SK-N-SH treated with all-trans-retinoic acid at 6 μM for 48 hours (cell line): ENCODE measurements at regions not wholly inside any gene's neighbourhood (a gene's known extent, or its start where the extent isn't known, plus 50 kb on each side); places are given as distances from the start of the nearest gene placed in this dataset.

Experiments used
- ATAC-seq: fragments of 200-7000 bp; cut with Tn5 transposase; 3 replicates; pipeline ENCODE4 v1.9.1; 2020; ENCODE audit warnings: mild to moderate bottlenecking, moderate library complexity
- ARNTL ChIP-seq: fragments of 450-650 bp; formaldehyde crosslinking; IDR thresholded peaks from 2 replicates; pipeline ENCODE4 v1.5.0; 2020; ENCODE audit warnings: low read depth, mild to moderate bottlenecking, moderate library complexity, borderline replicate concordance
- BACH2 ChIP-seq: fragments of 250-450 bp; sonication (Bioruptor Pico); IDR thresholded peaks from 2 replicates; pipeline ENCODE4 v1.9.0; 2021; ENCODE audit warnings: mild to moderate bottlenecking, borderline replicate concordance
- CSDC2 ChIP-seq: fragments of 250-450 bp; sonication (Bioruptor Pico); IDR thresholded peaks from 2 replicates; pipeline ENCODE4 v1.5.0; 2020; ENCODE audit warnings: mild to moderate bottlenecking, moderate library complexity
- ESRRG ChIP-seq: fragments of 250-450 bp; sonication (Bioruptor Pico); IDR thresholded peaks from 2 replicates; pipeline ENCODE4 v1.6.1; 2021; ENCODE audit warnings: mild to moderate bottlenecking
- ISL1 ChIP-seq: fragments of 250-450 bp; sonication (Bioruptor Pico); IDR thresholded peaks from 2 replicates; pipeline ENCODE4 v2.1.2; 2022; ENCODE audit warnings: mild to moderate bottlenecking, moderate library complexity
- OSR1 ChIP-seq: fragments of 250-450 bp; sonication (Bioruptor Pico); IDR thresholded peaks from 2 replicates; pipeline ENCODE4 v1.8.0; 2022; ENCODE audit warnings: moderate library complexity, mild to moderate bottlenecking, inconsistent platforms
- PPARA ChIP-seq: fragments of 250-450 bp; sonication (Bioruptor Pico); IDR thresholded peaks from 2 replicates; pipeline ENCODE4 v1.5.0; 2020; ENCODE audit warnings: mild to moderate bottlenecking, borderline replicate concordance
- RARB ChIP-seq: fragments of 250-450 bp; sonication (Bioruptor Pico); IDR thresholded peaks from 2 replicates; pipeline ENCODE4 v1.8.0; 2021; ENCODE audit warnings: mild to moderate bottlenecking, moderate library complexity
- TCF4 ChIP-seq: fragments of 250-450 bp; sonication (Bioruptor Pico); IDR thresholded peaks from 2 replicates; pipeline ENCODE4 v1.8.0; 2021; ENCODE audit warnings: mild to moderate bottlenecking, moderate library complexity, borderline replicate concordance
- TOX ChIP-seq: fragments of 250-450 bp; sonication (Bioruptor Pico); IDR thresholded peaks from 2 replicates; pipeline ENCODE4 v1.8.0; 2021; ENCODE audit warnings: mild to moderate bottlenecking, moderate library complexity, borderline replicate concordance
- ZC3H10 ChIP-seq: fragments of 250-450 bp; sonication (Bioruptor Pico); IDR thresholded peaks from 2 replicates; pipeline ENCODE4 v1.5.1; 2021; ENCODE audit warnings: mild to moderate bottlenecking, moderate library complexity
- ZFP3 ChIP-seq: fragments of 250-450 bp; sonication (Bioruptor Pico); IDR thresholded peaks from 2 replicates; pipeline ENCODE4 v1.5.0; 2020; ENCODE audit warnings: mild to moderate bottlenecking, moderate library complexity
- ZFP30 ChIP-seq: fragments of 450-650 bp; formaldehyde crosslinking; IDR thresholded peaks from 2 replicates; pipeline ENCODE4 v1.5.0; 2022; ENCODE audit warnings: mild to moderate bottlenecking, moderate library complexity
- ZNF565 ChIP-seq: fragments of 450-650 bp; formaldehyde crosslinking; conservative IDR thresholded peaks from 2 replicates; pipeline ENCODE4 v1.5.0; 2020; ENCODE audit warnings: low read depth, mild to moderate bottlenecking, moderate library complexity
- ZNF70 ChIP-seq: fragments of 450-650 bp; formaldehyde crosslinking; IDR thresholded peaks from 2 replicates; pipeline ENCODE4 v1.5.0; 2020; ENCODE audit warnings: mild to moderate bottlenecking, moderate library complexity
- ZNF8 ChIP-seq: fragments of 450-650 bp; formaldehyde crosslinking; IDR thresholded peaks from 2 replicates; pipeline ENCODE4 v1.5.0; 2020; ENCODE audit warnings: mild to moderate bottlenecking, moderate library complexity
- TF ChIP-seq, protein P1 (sequence below): fragments of 250-450 bp; sonication (Bioruptor Pico); IDR thresholded peaks from 2 replicates; pipeline ENCODE4 v1.5.1; 2020; ENCODE audit warnings: low read depth, mild to moderate bottlenecking, moderate library complexity
- TF ChIP-seq, protein P2 (sequence below): fragments of 250-450 bp; sonication (Bioruptor Pico); IDR thresholded peaks from 2 replicates; pipeline ENCODE4 v1.8.0; 2020; ENCODE audit warnings: mild to moderate bottlenecking, moderate library complexity, borderline replicate concordance
- TF ChIP-seq, protein P3 (sequence below): fragments of 250-450 bp; sonication (Bioruptor Pico); IDR thresholded peaks from 2 replicates; pipeline ENCODE4 v1.8.0; 2021; ENCODE audit warnings: low read depth, mild to moderate bottlenecking, moderate library complexity, borderline replicate concordance
- TF ChIP-seq, protein P4 (sequence below): fragments of 250-450 bp; sonication (Bioruptor Pico); IDR thresholded peaks from 2 replicates; pipeline ENCODE4 v1.5.0; 2020; ENCODE audit warnings: mild to moderate bottlenecking, moderate library complexity
- TF ChIP-seq, protein P5 (sequence below): fragments of 250-450 bp; sonication (Bioruptor Pico); IDR thresholded peaks from 2 replicates; pipeline ENCODE4 v1.5.1; 2021; ENCODE audit warnings: mild to moderate bottlenecking, moderate library complexity

DNA sequence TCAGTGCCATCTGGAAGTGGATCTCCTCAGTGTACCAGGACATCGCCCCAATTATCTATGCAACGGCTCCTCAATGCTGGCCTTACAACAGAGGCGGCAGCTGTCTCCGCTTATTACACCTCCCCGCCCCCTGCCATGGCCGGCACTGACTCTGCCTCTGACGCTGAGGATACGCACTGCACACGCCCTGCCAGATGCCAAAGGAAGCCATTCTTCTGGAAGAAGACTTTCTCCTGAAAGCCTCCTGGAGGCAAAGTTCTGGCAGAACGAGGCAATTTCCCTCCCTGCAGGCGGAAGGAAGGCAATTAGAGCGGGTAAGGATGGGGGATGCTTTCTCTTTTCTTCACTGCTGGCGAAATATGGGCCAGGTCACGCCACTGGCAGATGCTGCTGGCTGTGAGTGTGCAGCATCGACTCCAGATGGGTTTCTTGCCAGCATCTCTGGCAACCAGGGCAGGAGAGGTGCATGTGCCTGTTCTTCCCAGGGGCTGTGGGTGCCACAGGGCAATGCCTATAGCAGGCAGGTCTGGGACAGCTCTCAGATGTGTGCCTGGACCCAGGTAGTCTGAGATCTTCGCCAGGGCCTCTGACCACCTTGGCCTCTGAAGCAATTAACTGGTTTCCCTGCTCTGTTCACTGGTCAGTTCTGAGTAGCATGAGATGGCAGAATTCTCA lies 62.2 kb upstream of the MRPS22 start:
- ATAC-seq = peak; percentile 60; the same call in 2 of the 3 replicates
- TF ChIP-seq, protein P1, sequence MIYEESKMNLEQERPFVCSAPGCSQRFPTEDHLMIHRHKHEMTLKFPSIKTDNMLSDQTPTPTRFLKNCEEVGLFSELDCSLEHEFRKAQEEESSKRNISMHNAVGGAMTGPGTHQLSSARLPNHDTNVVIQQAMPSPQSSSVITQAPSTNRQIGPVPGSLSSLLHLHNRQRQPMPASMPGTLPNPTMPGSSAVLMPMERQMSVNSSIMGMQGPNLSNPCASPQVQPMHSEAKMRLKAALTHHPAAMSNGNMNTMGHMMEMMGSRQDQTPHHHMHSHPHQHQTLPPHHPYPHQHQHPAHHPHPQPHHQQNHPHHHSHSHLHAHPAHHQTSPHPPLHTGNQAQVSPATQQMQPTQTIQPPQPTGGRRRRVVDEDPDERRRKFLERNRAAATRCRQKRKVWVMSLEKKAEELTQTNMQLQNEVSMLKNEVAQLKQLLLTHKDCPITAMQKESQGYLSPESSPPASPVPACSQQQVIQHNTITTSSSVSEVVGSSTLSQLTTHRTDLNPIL (CRISPR knock-in tag) = no peak
- TF ChIP-seq, protein P2, sequence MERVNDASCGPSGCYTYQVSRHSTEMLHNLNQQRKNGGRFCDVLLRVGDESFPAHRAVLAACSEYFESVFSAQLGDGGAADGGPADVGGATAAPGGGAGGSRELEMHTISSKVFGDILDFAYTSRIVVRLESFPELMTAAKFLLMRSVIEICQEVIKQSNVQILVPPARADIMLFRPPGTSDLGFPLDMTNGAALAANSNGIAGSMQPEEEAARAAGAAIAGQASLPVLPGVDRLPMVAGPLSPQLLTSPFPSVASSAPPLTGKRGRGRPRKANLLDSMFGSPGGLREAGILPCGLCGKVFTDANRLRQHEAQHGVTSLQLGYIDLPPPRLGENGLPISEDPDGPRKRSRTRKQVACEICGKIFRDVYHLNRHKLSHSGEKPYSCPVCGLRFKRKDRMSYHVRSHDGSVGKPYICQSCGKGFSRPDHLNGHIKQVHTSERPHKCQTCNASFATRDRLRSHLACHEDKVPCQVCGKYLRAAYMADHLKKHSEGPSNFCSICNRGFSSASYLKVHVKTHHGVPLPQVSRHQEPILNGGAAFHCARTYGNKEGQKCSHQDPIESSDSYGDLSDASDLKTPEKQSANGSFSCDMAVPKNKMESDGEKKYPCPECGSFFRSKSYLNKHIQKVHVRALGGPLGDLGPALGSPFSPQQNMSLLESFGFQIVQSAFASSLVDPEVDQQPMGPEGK (CRISPR knock-in tag) = no peak
- TF ChIP-seq ESRRG (CRISPR knock-in tag) (no peak), ISL1 (CRISPR knock-in tag) (no peak), ZFP3 (CRISPR knock-in tag) (no peak), ZNF565 (CRISPR knock-in tag) (no peak), CSDC2 (no peak), TOX (CRISPR knock-in tag) (no peak)

DNA sequence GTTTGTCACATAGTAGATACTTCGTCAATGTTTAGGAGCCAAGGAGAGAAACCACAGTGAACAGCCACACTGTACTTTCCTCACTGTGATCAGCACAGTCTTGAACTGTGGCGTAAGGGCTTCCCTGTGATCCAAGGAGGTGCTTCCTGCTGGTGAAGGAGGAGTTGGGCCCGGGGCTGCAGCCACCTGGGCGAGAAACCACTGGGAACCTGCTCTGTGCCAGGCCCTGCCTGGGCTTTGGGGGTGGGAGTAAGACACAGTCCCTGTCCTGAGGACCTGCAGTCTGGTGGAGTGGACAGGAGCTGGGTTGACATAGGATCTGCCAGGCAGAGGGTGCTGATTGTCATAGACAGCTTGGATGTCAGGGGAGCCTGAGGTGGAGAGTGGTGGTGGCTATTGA lies 60.5 kb upstream of the MRPS22 start:
- ATAC-seq = no peak
- TF ChIP-seq ZFP30 (CRISPR knock-in tag) (no peak), RARB (CRISPR knock-in tag) (no peak), ISL1 (CRISPR knock-in tag) (no peak), OSR1 (no peak), CSDC2 (no peak), ZNF70 (CRISPR knock-in tag) (no peak), ARNTL (CRISPR knock-in tag) (no peak), ZNF565 (CRISPR knock-in tag) (no peak), BACH2 (no peak), ZFP3 (CRISPR knock-in tag) (no peak), ZC3H10 (no peak)
- TF ChIP-seq, protein P3, sequence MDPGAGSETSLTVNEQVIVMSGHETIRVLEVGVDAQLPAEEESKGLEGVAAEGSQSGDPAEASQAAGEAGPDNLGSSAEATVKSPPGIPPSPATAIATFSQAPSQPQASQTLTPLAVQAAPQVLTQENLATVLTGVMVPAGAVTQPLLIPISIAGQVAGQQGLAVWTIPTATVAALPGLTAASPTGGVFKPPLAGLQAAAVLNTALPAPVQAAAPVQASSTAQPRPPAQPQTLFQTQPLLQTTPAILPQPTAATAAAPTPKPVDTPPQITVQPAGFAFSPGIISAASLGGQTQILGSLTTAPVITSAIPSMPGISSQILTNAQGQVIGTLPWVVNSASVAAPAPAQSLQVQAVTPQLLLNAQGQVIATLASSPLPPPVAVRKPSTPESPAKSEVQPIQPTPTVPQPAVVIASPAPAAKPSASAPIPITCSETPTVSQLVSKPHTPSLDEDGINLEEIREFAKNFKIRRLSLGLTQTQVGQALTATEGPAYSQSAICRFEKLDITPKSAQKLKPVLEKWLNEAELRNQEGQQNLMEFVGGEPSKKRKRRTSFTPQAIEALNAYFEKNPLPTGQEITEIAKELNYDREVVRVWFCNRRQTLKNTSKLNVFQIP (CRISPR knock-in tag) = no peak
- TF ChIP-seq, protein P4, sequence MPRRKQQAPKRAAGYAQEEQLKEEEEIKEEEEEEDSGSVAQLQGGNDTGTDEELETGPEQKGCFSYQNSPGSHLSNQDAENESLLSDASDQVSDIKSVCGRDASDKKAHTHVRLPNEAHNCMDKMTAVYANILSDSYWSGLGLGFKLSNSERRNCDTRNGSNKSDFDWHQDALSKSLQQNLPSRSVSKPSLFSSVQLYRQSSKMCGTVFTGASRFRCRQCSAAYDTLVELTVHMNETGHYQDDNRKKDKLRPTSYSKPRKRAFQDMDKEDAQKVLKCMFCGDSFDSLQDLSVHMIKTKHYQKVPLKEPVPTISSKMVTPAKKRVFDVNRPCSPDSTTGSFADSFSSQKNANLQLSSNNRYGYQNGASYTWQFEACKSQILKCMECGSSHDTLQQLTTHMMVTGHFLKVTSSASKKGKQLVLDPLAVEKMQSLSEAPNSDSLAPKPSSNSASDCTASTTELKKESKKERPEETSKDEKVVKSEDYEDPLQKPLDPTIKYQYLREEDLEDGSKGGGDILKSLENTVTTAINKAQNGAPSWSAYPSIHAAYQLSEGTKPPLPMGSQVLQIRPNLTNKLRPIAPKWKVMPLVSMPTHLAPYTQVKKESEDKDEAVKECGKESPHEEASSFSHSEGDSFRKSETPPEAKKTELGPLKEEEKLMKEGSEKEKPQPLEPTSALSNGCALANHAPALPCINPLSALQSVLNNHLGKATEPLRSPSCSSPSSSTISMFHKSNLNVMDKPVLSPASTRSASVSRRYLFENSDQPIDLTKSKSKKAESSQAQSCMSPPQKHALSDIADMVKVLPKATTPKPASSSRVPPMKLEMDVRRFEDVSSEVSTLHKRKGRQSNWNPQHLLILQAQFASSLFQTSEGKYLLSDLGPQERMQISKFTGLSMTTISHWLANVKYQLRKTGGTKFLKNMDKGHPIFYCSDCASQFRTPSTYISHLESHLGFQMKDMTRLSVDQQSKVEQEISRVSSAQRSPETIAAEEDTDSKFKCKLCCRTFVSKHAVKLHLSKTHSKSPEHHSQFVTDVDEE (CRISPR knock-in tag) = no peak
- TF ChIP-seq, protein P2 (CRISPR knock-in tag) = no peak

DNA sequence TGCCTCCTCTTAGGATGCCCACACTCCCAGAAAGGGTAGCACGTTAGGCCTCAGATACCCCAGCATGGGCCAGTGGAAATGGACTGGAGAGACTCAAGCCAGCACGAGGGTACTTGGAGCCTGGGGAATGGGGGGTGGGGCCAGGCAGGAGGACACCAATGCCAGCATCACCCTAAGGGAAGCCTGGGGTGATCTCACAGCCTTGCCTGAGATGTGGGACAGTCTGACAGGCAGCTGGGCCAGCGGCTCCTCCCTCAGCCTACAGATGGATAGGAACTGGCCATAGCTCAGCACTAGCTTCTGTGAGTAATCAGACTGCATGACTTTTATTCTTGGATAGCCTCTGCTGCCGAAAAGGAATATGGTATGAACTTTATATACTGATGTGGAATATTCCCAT lies 59.6 kb upstream of the MRPS22 start:
- TF ChIP-seq ZFP30 (CRISPR knock-in tag) (no peak), ZNF70 (CRISPR knock-in tag) (no peak), ZNF8 (CRISPR knock-in tag) (no peak), ESRRG (CRISPR knock-in tag) (no peak), OSR1 (no peak), PPARA (CRISPR knock-in tag) (no peak), TOX (CRISPR knock-in tag) (no peak), TCF4 (no peak), RARB (CRISPR knock-in tag) (no peak)
- TF ChIP-seq, protein P5, sequence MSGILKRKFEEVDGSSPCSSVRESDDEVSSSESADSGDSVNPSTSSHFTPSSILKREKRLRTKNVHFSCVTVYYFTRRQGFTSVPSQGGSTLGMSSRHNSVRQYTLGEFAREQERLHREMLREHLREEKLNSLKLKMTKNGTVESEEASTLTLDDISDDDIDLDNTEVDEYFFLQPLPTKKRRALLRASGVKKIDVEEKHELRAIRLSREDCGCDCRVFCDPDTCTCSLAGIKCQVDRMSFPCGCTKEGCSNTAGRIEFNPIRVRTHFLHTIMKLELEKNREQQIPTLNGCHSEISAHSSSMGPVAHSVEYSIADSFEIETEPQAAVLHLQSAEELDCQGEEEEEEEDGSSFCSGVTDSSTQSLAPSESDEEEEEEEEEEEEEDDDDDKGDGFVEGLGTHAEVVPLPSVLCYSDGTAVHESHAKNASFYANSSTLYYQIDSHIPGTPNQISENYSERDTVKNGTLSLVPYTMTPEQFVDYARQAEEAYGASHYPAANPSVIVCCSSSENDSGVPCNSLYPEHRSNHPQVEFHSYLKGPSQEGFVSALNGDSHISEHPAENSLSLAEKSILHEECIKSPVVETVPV (CRISPR knock-in tag) = no peak
- TF ChIP-seq, protein P1 (CRISPR knock-in tag) = no peak
- ATAC-seq = 0 out of 3 replicates have a peak, but pooled peaks have one; percentile 9
